ENCODE measurements at regions not wholly inside any gene's neighbourhood (a gene's known extent, or its start where the extent isn't known, plus 50 kb on each side); places are given as distances from the start of the nearest gene placed in this dataset.

DNA sequence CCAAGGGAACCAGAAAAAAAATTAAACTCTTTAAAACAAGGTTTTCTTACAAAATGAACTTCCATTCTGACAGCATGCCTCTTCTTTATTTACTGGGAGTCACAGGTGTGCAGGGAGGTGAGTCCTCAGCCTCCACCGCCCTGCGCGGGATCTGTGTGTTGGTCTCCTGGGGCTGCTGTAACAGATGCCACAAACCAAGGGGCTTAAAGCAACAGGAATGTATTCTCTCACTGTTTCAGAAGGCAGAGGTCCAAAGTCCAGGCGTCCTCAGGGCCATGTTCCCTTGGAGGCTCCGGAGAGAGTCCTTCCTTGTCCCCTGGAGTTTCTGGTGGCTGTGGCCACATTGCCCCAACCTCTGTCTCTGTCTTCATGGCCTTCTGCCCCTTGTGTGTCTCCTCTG, 123.6 kb upstream of the C1orf174 start:
- TF ChIP-seq, protein P1, sequence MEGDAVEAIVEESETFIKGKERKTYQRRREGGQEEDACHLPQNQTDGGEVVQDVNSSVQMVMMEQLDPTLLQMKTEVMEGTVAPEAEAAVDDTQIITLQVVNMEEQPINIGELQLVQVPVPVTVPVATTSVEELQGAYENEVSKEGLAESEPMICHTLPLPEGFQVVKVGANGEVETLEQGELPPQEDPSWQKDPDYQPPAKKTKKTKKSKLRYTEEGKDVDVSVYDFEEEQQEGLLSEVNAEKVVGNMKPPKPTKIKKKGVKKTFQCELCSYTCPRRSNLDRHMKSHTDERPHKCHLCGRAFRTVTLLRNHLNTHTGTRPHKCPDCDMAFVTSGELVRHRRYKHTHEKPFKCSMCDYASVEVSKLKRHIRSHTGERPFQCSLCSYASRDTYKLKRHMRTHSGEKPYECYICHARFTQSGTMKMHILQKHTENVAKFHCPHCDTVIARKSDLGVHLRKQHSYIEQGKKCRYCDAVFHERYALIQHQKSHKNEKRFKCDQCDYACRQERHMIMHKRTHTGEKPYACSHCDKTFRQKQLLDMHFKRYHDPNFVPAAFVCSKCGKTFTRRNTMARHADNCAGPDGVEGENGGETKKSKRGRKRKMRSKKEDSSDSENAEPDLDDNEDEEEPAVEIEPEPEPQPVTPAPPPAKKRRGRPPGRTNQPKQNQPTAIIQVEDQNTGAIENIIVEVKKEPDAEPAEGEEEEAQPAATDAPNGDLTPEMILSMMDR (IDR thresholded peaks at IDR 0.05; ENCODE audit: low read depth, low read length), result no peak
- TF ChIP-seq EZH2phosphoT487 (IDR thresholded peaks at IDR 0.05; ENCODE audit: low read depth), result no peak
